ENCODE measurements at regions not wholly inside any gene's neighbourhood (a gene's known extent, or its start where the extent isn't known, plus 50 kb on each side); places are given as distances from the start of the nearest gene placed in this dataset.

DNA sequence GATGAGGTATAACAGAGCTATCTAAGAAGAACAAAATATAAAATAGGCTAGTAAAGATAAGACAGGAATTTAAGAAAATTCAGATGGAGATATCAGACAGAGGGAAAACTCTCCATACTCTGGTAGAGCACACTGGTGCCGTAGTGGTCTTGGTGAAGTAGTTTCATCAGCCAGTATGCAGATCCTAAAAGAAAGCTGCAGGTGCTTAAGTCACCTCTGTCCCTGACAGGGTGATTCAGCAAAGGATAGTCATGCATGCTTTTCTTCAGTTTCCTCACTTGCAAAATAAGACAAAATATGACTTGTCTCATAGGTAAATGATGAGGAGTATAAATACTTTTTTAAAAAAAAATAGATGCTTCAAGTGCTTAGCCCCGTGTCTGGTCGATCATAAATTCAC lies 794.9 kb downstream of the TNS3 start:
- H3K27ac ChIP-seq (ENCODE audit: insufficient read depth, low read length), result no peak overlapping the region
- H3K18ac ChIP-seq (ENCODE audit: low read depth, low read length), result no peak overlapping the region
- H2BK15ac ChIP-seq (ENCODE audit: low read depth, low read length), result no peak overlapping the region
- no peak overlapping the region for H2BK5ac ChIP-seq (ENCODE audit: low read depth, low read length, poor library complexity, severe bottlenecking)
- DNase-seq, result no peak
- no peak overlapping the region for H4K5ac ChIP-seq (ENCODE audit: low read depth, low read length)
- CTCF ChIA-PET, result interaction anchor here (0.7 kb wide), 1 partner anchor 501 kb away, joined by 3 read pairs; no protein-coding TSS in a partner anchor
- H4K91ac ChIP-seq (ENCODE audit: insufficient read depth, low read depth, low read length), result no peak overlapping the region
- H3K14ac ChIP-seq (replicated peaks; ENCODE audit: low read depth, low read length), result no peak overlapping the region
- WGBS, 2 experiments (ENCODE audit: extremely low coverage in 2 of 2, insufficient read length in 1 of 2), result no CpG with 5 or more reads among the region's 3 CpGs
- no peak overlapping the region for H3K56ac ChIP-seq (ENCODE audit: extremely low read depth, insufficient read depth, low read length)
- POLR2A ChIA-PET (ENCODE audit: unreplicated experiment), result no interaction called here
- H3K9me3 ChIP-seq (ENCODE audit: control insufficient read depth, insufficient read depth, low read length), result no peaks in the 10 kb centered on the region
- intact Hi-C loops (cut with micrococcal nuclease), result no loop called here
- no peak for ATAC-seq (ENCODE audit: low read depth)
- H2BK20ac ChIP-seq (ENCODE audit: low read depth, low read length), result no peak overlapping the region
- no peak overlapping the region for H2AK9ac ChIP-seq (replicated peaks; ENCODE audit: low read depth, low read length, poor library complexity)
- H3K4me1 ChIP-seq (ENCODE audit: control insufficient read depth, insufficient read depth, low read length), result no peaks in the 10 kb centered on the region; the same call in 1 of the 2 replicates
- H3K9me1 ChIP-seq (ENCODE audit: insufficient read depth, low read length), result no peaks in the 10 kb centered on the region
- in situ Hi-C loops (cut with MboI; ENCODE audit: low sequenced_read_pairs), result no loop called here
- H3K27me3 ChIP-seq (ENCODE audit: control insufficient read depth, insufficient read depth, low read length), result no peaks in the 10 kb centered on the region
- BruUV-seq (replicated peaks), result no TSS peak
- H3K36me3 ChIP-seq (ENCODE audit: control insufficient read depth, insufficient read depth, low read length), result no peaks in the 10 kb centered on the region
- no peak overlapping the region for H3K4me2 ChIP-seq (ENCODE audit: low read depth, low read length)
- no peak overlapping the region for H2AK5ac ChIP-seq (ENCODE audit: low read depth, low read length)
- TF ChIP-seq CEBPB (IDR thresholded peaks at IDR 0.05; ENCODE audit: low read depth, low read length) (no peak), NFE2L2 (IDR thresholded peaks at IDR 0.05; ENCODE audit: low read depth, low read length) (no peak), BHLHE40 (IDR thresholded peaks at IDR 0.05; ENCODE audit: low read depth, low read length) (no peak), POLR2A (IDR thresholded peaks at IDR 0.05; ENCODE audit: low read depth, low read length) (no peak)
- TF ChIP-seq, protein P1, sequence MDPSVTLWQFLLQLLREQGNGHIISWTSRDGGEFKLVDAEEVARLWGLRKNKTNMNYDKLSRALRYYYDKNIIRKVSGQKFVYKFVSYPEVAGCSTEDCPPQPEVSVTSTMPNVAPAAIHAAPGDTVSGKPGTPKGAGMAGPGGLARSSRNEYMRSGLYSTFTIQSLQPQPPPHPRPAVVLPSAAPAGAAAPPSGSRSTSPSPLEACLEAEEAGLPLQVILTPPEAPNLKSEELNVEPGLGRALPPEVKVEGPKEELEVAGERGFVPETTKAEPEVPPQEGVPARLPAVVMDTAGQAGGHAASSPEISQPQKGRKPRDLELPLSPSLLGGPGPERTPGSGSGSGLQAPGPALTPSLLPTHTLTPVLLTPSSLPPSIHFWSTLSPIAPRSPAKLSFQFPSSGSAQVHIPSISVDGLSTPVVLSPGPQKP (IDR thresholded peaks at IDR 0.05; ENCODE audit: borderline replicate concordance, low read depth, low read length), result no peak
- TF ChIP-seq, protein P2, sequence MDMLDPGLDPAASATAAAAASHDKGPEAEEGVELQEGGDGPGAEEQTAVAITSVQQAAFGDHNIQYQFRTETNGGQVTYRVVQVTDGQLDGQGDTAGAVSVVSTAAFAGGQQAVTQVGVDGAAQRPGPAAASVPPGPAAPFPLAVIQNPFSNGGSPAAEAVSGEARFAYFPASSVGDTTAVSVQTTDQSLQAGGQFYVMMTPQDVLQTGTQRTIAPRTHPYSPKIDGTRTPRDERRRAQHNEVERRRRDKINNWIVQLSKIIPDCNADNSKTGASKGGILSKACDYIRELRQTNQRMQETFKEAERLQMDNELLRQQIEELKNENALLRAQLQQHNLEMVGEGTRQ (IDR thresholded peaks at IDR 0.05; ENCODE audit: low read depth, low read length), result no peak
- no peak overlapping the region for H2AFZ ChIP-seq (replicated peaks; ENCODE audit: low read length, poor library complexity)
- H4K8ac ChIP-seq (ENCODE audit: low read depth in 2 of 2, low read length in 2 of 2), result no peak overlapping the region
- no peak overlapping the region for H3K4me3 ChIP-seq (ENCODE audit: insufficient read depth, low read depth, low read length)
- no peak overlapping the region for H3K9ac ChIP-seq (ENCODE audit: low read depth, low read length)
- no peak overlapping the region for H2BK120ac ChIP-seq (ENCODE audit: low read depth, low read length)
- H3K23ac ChIP-seq (ENCODE audit: low read depth, low read length), result no peak overlapping the region
- dilution Hi-C loops (cut with HindIII; ENCODE audit: low sequenced_read_pairs, unreplicated experiment), result no loop called here
- no peaks in the 10 kb centered on the region for H3K79me1 ChIP-seq (ENCODE audit: low read depth in 1 of 2, low read length in 2 of 2)
- no peak overlapping the region for H3K4ac ChIP-seq (ENCODE audit: low read depth, low read length)
- H4K20me1 ChIP-seq (ENCODE audit: insufficient read depth, low read length), result no peaks in the 10 kb centered on the region

All from IMR-90 (cell line).